GM21723 (cell line): ENCODE measurements at regions not wholly inside any gene's neighbourhood (a gene's known extent, or its start where the extent isn't known, plus 50 kb on each side); places are given as distances from the start of the nearest gene placed in this dataset.

Experiments
- ATAC-seq: cut with Tn5 transposase; IDR thresholded peaks from one replicate; pipeline ENCODE4 v1.9.1; 2021; ENCODE audit warnings: mild to moderate bottlenecking, moderate library complexity; ENCODE audit not compliant: unreplicated experiment

GRCh38 chr14:100463937-100464336, 123.3 kb downstream of the BEGAIN start:
- ATAC-seq = no peak

- ATAC-seq = no peak
Observed at GRCh38 chr14:100466111-100466856, 120.9 kb downstream of the BEGAIN start.

- ATAC-seq = no peak
Observed at GRCh38 chr14:100467046-100467750, 120.0 kb downstream of the BEGAIN start.

GRCh38 chr14:100467939-100468338, 119.3 kb downstream of the BEGAIN start:
- ATAC-seq = no peak

GRCh38 chr14:100468557-100468956, 118.7 kb downstream of the BEGAIN start:
- ATAC-seq = no peak

- no peak for ATAC-seq
Observed at GRCh38 chr14:100469632-100470522, 117.3 kb downstream of the BEGAIN start.

GRCh38 chr14:100470523-100470897, 116.7 kb downstream of the BEGAIN start:
- ATAC-seq = no peak

GRCh38 chr14:100471441-100472093, 115.7 kb downstream of the BEGAIN start:
- no peak for ATAC-seq

GRCh38 chr14:100472094-100472455, 115.1 kb downstream of the BEGAIN start:
- no peak for ATAC-seq

- ATAC-seq = no peak
Observed at GRCh38 chr14:100472491-100472890, 114.7 kb downstream of the BEGAIN start.

- no peak for ATAC-seq
Observed at GRCh38 chr14:100473249-100473648, 114.0 kb downstream of the BEGAIN start.

GRCh38 chr14:100474196-100474595, 113.0 kb downstream of the BEGAIN start:
- ATAC-seq = no peak

- ATAC-seq = no peak
Observed at GRCh38 chr14:100475268-100475667, 111.9 kb downstream of the BEGAIN start.

- no peak for ATAC-seq
Observed at GRCh38 chr14:100476012-100476822, 111.0 kb downstream of the BEGAIN start.

- ATAC-seq = no peak
Observed at GRCh38 chr14:100484531-100485267, 102.5 kb downstream of the BEGAIN start.

- peak; percentile 73 for ATAC-seq
Observed at GRCh38 chr14:100486025-100486828, 101.0 kb downstream of the BEGAIN start.
